Activated naive CD8-positive, alpha-beta T cell treated with anti-CD3 and anti-CD28 coated beads for 36 hours (primary cell): ENCODE measurements at regions not wholly inside any gene's neighbourhood (a gene's known extent, or its start where the extent isn't known, plus 50 kb on each side); places are given as distances from the start of the nearest gene placed in this dataset.
A peak's percentile ranks its signal among the peaks of the same experiment; 100 is the strongest.

Source experiments
- DNase-seq: peaks from one replicate; pipeline ENCODE4 v3.0.0; 2021
- H3K27ac Mint-ChIP-seq: one replicate; pipeline ENCODE4 v1.8.0; 2022; ENCODE audit warnings: mild to moderate bottlenecking, moderate library complexity, mixed read lengths
- H3K27me3 Mint-ChIP-seq: one replicate; pipeline ENCODE4 v1.8.0; 2022; ENCODE audit warnings: mild to moderate bottlenecking, mixed read lengths
- H3K36me3 Mint-ChIP-seq: one replicate; pipeline ENCODE4 v1.8.0; 2021; ENCODE audit warnings: mild to moderate bottlenecking, mixed read lengths
- H3K4me1 Mint-ChIP-seq: one replicate; pipeline ENCODE4 v1.8.0; 2021; ENCODE audit warnings: mixed read lengths
- H3K4me3 Mint-ChIP-seq: one replicate; pipeline ENCODE4 v1.8.0; 2022; ENCODE audit warnings: mild to moderate bottlenecking, moderate library complexity, mixed read lengths
- H3K9me3 Mint-ChIP-seq: one replicate; pipeline ENCODE4 v1.8.0; 2022; ENCODE audit warnings: mixed read lengths

- Mint-ChIP-seq H3K36me3 (no peaks in the 10 kb centered on the region), H3K27me3 (peaks cover 71% of the 10 kb centered on the region), H3K27ac (no peak overlapping the region), H3K9me3 (peaks cover 3% of the 10 kb centered on the region), H3K4me3 (peak overlapping the region; percentile 33), H3K4me1 (peaks cover 2% of the 10 kb centered on the region)
- peak; percentile 7 for DNase-seq
Observed at GRCh38 chr10:120979435-120980278, 128.5 kb downstream of the WDR11 start.

- H3K27me3 Mint-ChIP-seq = peaks cover 75% of the 10 kb centered on the region
- H3K4me3 Mint-ChIP-seq = no peak overlapping the region
- H3K36me3 Mint-ChIP-seq = no peaks in the 10 kb centered on the region
- no peak overlapping the region for H3K27ac Mint-ChIP-seq
- H3K9me3 Mint-ChIP-seq = no peaks in the 10 kb centered on the region
- DNase-seq = no peak
- peaks cover 2% of the 10 kb centered on the region for H3K4me1 Mint-ChIP-seq
Observed at GRCh38 chr10:120980279-120981255, 129.4 kb downstream of the WDR11 start.

- Mint-ChIP-seq H3K4me3 (no peak overlapping the region), H3K9me3 (no peaks in the 10 kb centered on the region), H3K27ac (no peak overlapping the region), H3K4me1 (peaks cover 2% of the 10 kb centered on the region), H3K27me3 (peaks cover 70% of the 10 kb centered on the region), H3K36me3 (no peaks in the 10 kb centered on the region)
- no peak for DNase-seq
Observed at GRCh38 chr10:120981601-120982391, 130.6 kb downstream of the WDR11 start.

- DNase-seq = no peak
- Mint-ChIP-seq H3K4me1 (peaks cover 2% of the 10 kb centered on the region), H3K36me3 (no peaks in the 10 kb centered on the region), H3K9me3 (no peaks in the 10 kb centered on the region), H3K4me3 (no peak overlapping the region), H3K27ac (no peak overlapping the region), H3K27me3 (peaks cover 71% of the 10 kb centered on the region)
Observed at GRCh38 chr10:120982507-120982906, 131.3 kb downstream of the WDR11 start.

GRCh38 chr10:120983721-120984120, 132.6 kb downstream of the WDR11 start:
- DNase-seq = no peak
- Mint-ChIP-seq H3K9me3 (peaks cover 3% of the 10 kb centered on the region), H3K4me3 (no peak overlapping the region), H3K4me1 (peaks cover 2% of the 10 kb centered on the region), H3K27ac (no peak overlapping the region), H3K27me3 (peaks cover 65% of the 10 kb centered on the region), H3K36me3 (no peaks in the 10 kb centered on the region)

GRCh38 chr10:120984221-120984620, 133.1 kb downstream of the WDR11 start:
- peaks cover 2% of the 10 kb centered on the region for H3K4me1 Mint-ChIP-seq
- H3K27me3 Mint-ChIP-seq = peaks cover 62% of the 10 kb centered on the region
- H3K36me3 Mint-ChIP-seq = no peaks in the 10 kb centered on the region
- H3K27ac Mint-ChIP-seq = no peak overlapping the region
- H3K9me3 Mint-ChIP-seq = peaks cover 6% of the 10 kb centered on the region
- no peak for DNase-seq
- no peak overlapping the region for H3K4me3 Mint-ChIP-seq

- Mint-ChIP-seq H3K9me3 (peaks cover 6% of the 10 kb centered on the region), H3K4me3 (no peak overlapping the region), H3K36me3 (no peaks in the 10 kb centered on the region), H3K27me3 (peaks cover 35% of the 10 kb centered on the region), H3K27ac (no peak overlapping the region), H3K4me1 (no peaks in the 10 kb centered on the region)
- no peak for DNase-seq
Observed at GRCh38 chr10:120987359-120987758, 136.2 kb downstream of the WDR11 start.

- DNase-seq = no peak
- Mint-ChIP-seq H3K4me3 (no peak overlapping the region), H3K36me3 (no peaks in the 10 kb centered on the region), H3K4me1 (no peaks in the 10 kb centered on the region), H3K27me3 (peaks cover 28% of the 10 kb centered on the region), H3K9me3 (peaks cover 6% of the 10 kb centered on the region), H3K27ac (no peak overlapping the region)
Observed at GRCh38 chr10:120988751-120989150, 137.6 kb downstream of the WDR11 start.

- DNase-seq = no peak
- Mint-ChIP-seq H3K9me3 (peaks cover 6% of the 10 kb centered on the region), H3K36me3 (no peaks in the 10 kb centered on the region), H3K4me3 (no peak overlapping the region), H3K27me3 (peaks cover 24% of the 10 kb centered on the region), H3K4me1 (no peaks in the 10 kb centered on the region), H3K27ac (no peak overlapping the region)
Observed at GRCh38 chr10:120989279-120989678, 138.1 kb downstream of the WDR11 start.

- no peak for DNase-seq
Observed at GRCh38 chr10:120989996-120990598, 138.9 kb downstream of the WDR11 start.

GRCh38 chr10:120990831-120991230, 139.7 kb downstream of the WDR11 start:
- no peak overlapping the region for H3K4me3 Mint-ChIP-seq
- DNase-seq = no peak
- H3K27ac Mint-ChIP-seq = no peak overlapping the region
- peaks cover 16% of the 10 kb centered on the region for H3K27me3 Mint-ChIP-seq
- no peaks in the 10 kb centered on the region for H3K4me1 Mint-ChIP-seq
- H3K9me3 Mint-ChIP-seq = peaks cover 8% of the 10 kb centered on the region
- H3K36me3 Mint-ChIP-seq = no peaks in the 10 kb centered on the region

More at GRCh38 chr10:120989996-120990598, 138.9 kb downstream of the WDR11 start:
- Mint-ChIP-seq H3K9me3 (peaks cover 8% of the 10 kb centered on the region), H3K27me3 (peaks cover 19% of the 10 kb centered on the region), H3K4me3 (no peak overlapping the region), H3K36me3 (no peaks in the 10 kb centered on the region), H3K27ac (no peak overlapping the region), H3K4me1 (no peaks in the 10 kb centered on the region)

- peaks cover 7% of the 10 kb centered on the region for H3K9me3 Mint-ChIP-seq
- H3K4me3 Mint-ChIP-seq = no peak overlapping the region
- peaks cover 3% of the 10 kb centered on the region for H3K27me3 Mint-ChIP-seq
- no peaks in the 10 kb centered on the region for H3K4me1 Mint-ChIP-seq
- no peaks in the 10 kb centered on the region for H3K36me3 Mint-ChIP-seq
- H3K27ac Mint-ChIP-seq = no peak overlapping the region
- DNase-seq = no peak
Observed at GRCh38 chr10:120993089-120993488, 141.9 kb downstream of the WDR11 start.

GRCh38 chr10:120995768-120996167, 144.6 kb downstream of the WDR11 start:
- no peaks in the 10 kb centered on the region for H3K27me3 Mint-ChIP-seq
- H3K4me3 Mint-ChIP-seq = no peak overlapping the region
- H3K36me3 Mint-ChIP-seq = no peaks in the 10 kb centered on the region
- H3K9me3 Mint-ChIP-seq = peaks cover 2% of the 10 kb centered on the region
- H3K4me1 Mint-ChIP-seq = no peaks in the 10 kb centered on the region
- no peak for DNase-seq
- H3K27ac Mint-ChIP-seq = no peak overlapping the region

- Mint-ChIP-seq H3K27me3 (no peaks in the 10 kb centered on the region), H3K4me1 (no peaks in the 10 kb centered on the region), H3K36me3 (no peaks in the 10 kb centered on the region), H3K4me3 (no peak overlapping the region), H3K27ac (no peak overlapping the region), H3K9me3 (peaks cover 2% of the 10 kb centered on the region)
- no peak for DNase-seq
Observed at GRCh38 chr10:120996456-120997034, 145.4 kb downstream of the WDR11 start.
